ENCODE measurements at regions not wholly inside any gene's neighbourhood (a gene's known extent, or its start where the extent isn't known, plus 50 kb on each side); places are given as distances from the start of the nearest gene placed in this dataset.

DNA sequence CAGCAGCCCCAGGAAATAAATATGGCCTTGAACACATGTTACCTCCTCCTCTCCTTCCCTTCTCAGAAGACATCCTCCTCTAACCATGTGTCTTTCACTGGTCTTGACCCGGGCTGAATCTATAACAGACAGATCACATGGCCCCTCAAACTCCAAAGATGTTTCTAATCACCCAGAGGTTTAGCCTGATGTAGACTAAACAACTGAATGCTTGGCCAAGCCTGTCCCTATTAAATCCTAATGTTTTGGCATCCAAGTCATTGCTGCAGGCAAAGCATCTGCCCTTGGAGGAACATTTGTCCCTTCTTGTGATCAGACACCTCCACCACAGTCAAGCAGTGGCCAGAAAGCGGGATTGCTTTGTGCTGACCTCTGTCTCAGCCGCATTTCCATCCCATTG is 65.5 kb downstream of the ANKRD60 start:
- no peak for DNase-seq (ENCODE audit: low read depth)

GRCh38 chr20:58161192-58161591 is 67.3 kb downstream of the ANKRD60 start:
- DNase-seq (ENCODE audit: low read depth), result no peak

DNA sequence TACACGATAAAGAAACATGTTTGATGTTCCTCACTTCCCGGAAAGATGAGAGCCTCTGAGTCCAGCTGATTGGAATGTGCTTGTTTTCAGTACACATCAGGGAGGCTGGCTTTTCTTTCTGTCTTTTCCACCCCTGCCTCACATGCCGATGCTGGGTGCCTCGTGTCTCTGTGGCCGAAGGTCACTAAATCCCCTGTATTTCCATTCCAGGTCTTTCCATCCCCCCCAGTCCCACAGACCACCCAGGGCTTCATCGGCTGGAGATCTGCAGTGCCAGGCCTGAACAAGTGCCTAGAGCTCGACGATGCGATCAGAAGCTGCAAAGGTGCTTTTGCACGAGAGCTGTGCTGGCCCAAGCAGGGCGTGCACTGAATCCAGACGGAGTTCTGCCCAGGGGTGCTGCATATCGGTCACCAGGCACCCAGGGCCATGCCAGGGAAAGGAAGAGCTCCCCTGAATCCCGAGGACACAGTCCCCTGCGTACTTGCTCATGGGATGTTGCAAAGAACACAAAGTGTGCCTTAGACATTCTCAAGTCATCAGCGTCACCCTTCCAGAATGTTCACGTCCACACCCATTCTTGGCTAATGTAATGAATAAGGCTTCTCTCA is 67.9 kb downstream of the ANKRD60 start:
- DNase-seq (ENCODE audit: low read depth), result peak; percentile 45

- no peak for DNase-seq (ENCODE audit: low read depth)
Measured at GRCh38 chr20:58155148-58155925, 73.1 kb downstream of the ANKRD60 start.

DNA sequence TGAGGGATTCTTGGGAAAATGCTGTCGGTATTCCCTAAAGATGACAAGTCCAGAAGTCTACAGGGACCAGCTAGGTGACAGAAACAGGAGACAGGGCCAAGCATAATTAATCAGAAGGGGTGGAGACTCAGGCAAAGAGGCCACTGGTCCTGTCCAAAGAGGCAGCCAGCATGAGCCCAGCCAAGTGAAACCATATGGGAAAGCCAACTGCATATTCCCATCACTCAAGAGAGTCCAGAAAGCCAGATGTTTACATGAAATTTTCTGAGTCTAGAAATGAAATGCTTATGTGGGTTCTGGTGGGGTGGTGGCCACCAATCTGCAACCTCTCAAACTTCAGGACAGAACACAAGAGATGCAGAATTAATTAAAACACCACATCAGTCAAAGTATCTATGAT is 74.3 kb downstream of the ANKRD60 start:
- DNase-seq (ENCODE audit: low read depth), result no peak

GRCh38 chr20:58153121-58153520 is 75.3 kb downstream of the ANKRD60 start:
- DNase-seq (ENCODE audit: low read depth), result no peak

DNA sequence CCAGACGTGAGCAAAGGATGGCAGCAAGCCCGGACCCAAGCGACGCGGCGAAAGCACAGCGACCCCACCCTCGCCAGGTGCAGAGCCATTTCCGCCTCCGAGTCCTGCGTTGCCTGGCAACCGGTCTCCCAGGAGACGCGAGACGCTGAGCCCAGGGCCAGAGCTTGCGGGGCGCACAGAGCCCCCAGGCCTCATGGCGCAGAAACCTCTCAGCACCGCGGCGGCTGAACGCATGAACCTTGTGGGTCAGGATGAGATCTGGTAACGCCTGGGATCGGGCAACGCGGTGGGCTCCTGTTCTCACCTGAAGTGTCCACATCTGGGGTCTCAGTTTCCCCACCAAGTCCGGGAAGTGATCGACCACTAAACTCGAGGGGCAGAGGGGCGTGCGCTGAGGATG is 77.7 kb downstream of the ANKRD60 start:
- no peak for DNase-seq (ENCODE audit: low read depth)

GRCh38 chr20:58149437-58150091 is 78.9 kb downstream of the ANKRD60 start:
- DNase-seq (ENCODE audit: low read depth), result no peak

DNA sequence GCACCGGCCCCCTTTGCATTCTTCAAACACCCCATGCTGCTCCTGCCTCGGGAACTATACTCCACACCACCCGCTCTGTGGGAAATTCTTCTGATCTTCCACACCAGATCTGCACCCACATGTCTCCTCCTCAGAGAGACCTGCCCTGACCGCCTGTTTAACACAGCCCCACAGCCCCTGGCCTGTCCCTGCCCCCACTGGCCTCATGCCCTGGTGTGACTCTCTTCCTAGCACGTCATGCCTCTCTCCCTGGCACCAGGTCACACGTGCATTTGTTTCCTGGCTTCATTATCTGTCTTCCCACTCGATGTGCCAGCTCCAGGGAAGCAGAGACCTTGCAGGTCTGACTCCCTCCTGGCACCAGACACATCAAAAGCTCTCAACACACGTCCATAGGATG is 79.6 kb downstream of the ANKRD60 start:
- DNase-seq (ENCODE audit: low read depth), result no peak

DNA sequence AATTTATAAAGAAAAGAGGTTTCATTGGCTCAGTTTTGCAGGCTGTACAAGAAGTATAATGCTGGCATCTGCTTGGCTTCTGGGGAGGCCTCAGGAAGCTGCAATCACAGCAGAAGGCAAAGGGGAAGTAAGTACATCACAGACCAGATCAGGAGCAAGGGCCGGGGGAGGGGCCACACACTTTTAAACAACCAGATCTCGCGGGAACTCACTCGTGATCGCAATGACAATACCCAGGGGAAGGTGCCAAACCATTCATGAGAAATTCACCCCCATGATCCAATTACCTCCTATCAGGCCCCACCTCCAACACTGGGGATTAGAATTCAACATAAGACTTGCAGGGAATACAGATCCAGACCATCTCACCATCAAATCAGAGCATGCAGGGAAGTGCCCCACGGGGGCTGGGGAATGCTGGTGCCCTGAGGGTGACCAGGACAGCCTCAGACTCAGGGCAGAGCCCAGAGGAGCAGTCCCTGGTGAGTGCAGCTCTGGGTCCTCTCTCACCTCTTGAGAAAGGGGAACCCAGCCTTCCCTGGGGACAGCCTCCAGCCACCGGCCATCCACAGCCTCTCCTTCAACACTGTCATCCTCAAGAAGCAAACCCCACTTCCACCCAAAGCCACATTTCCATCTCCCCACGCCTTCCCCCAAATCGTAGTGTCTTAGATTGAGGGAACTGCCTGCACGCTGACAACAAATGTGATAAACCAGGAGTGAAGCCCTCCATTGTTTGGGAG is 80.7 kb downstream of the ANKRD60 start:
- DNase-seq (ENCODE audit: low read depth), result no peak

DNA sequence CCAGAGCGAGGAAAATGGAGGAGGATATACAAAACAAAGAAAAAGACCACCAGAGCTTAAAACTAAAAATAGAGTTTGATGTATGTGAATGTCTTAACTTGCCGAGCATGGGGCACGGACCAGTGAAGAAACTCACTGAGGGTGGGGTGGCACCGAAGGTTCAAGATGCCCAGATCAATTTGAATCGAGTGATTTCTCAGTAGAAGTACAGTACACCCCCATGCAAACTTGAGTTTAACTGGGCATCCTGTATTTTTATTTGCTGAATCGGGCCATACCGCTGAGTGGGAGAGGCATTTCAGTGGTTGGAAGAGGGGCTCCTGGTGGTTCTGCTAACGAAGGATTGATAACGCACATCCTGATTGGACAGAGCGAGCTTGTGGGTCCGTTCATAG is 81.7 kb downstream of the ANKRD60 start:
- DNase-seq (ENCODE audit: low read depth), result no peak

GRCh38 chr20:58146081-58146745 is 82.2 kb downstream of the ANKRD60 start:
- DNase-seq (ENCODE audit: low read depth), result no peak

- no peak for DNase-seq (ENCODE audit: low read depth)
Measured at GRCh38 chr20:58145506-58146080, 82.9 kb downstream of the ANKRD60 start.

- no peak for DNase-seq (ENCODE audit: low read depth)
Measured at GRCh38 chr20:58144096-58144495, 84.4 kb downstream of the ANKRD60 start.

DNA sequence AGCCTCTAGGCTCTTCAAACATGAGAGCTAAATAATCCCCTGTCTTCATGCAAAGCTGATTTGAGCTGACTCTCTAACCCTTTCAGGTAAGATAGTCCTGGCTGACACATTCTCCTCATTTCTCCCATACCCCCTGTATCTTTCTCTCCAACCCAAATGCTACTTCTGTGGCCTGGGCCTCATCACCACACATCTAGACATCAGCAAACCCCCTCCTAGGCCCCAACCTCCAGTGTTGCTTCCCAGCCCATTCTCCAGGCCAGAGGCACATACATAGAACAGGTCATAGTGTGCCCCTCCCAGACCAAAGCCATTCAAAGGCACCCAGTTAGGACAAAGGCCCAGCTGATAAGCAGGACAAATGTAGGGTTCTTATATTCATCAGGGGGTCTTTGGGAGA is 84.9 kb downstream of the ANKRD60 start:
- DNase-seq (ENCODE audit: low read depth), result no peak

DNA sequence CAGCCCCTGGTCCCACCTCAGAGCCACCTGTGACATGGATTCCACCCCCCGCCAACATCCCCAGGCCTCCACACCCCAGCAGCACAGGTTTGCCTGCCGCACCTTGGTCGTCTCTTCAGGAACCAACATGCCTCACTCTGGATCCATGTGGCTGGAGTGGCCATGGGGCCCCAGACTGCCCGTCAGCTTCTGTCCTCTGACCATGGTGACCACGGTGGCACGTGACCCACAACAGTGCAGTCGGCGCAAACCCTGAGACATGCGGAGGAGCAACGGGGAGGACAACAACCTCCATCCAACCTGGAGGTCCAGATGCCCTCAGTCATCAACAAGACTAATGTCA is 85.6 kb downstream of the ANKRD60 start:
- DNase-seq (ENCODE audit: low read depth), result no peak

DNA sequence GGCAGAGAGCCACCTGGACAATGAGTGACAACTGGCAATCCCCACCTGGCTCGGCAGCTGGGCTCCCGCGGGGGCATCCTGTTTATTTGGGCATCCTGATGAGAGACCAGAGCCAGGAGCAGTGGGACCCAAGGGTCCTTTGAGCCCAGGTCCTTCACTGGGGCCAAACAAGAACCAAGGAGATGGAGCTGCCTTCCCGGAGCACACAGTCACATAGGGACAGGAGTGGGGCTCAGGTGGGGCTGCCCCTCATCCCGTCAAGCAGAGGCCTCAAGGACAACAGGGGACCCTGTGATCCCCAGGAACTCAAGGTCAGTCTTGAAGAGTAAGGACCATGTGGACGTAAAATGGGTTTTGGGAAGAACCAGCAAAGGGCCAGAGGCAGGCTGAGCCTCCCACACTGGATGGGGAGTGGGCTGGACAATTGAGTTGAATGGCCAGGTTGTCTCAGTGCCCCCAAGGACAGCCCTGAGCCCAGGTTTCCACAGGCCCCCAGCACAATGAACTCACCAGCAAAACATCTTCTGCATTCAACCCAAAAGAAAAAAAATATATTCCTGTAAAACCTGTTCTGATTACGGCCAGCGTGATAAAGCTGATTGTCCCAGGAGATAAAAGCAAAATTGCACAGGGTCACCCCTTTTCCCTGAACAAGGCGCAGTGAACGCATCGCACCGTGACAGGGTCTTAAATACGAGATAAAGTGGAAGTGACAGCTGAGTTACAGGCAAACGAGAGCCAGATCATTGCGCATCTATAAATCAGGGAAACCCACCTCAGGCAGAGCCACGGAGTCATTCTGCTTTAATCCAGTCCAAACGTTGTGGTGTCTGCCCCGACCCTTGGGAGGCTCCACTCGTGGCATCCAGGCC is 86.2 kb downstream of the ANKRD60 start:
- no peak for DNase-seq (ENCODE audit: low read depth)

GRCh38 chr20:58141496-58141895 is 87.0 kb downstream of the ANKRD60 start:
- DNase-seq (ENCODE audit: low read depth), result no peak

DNA sequence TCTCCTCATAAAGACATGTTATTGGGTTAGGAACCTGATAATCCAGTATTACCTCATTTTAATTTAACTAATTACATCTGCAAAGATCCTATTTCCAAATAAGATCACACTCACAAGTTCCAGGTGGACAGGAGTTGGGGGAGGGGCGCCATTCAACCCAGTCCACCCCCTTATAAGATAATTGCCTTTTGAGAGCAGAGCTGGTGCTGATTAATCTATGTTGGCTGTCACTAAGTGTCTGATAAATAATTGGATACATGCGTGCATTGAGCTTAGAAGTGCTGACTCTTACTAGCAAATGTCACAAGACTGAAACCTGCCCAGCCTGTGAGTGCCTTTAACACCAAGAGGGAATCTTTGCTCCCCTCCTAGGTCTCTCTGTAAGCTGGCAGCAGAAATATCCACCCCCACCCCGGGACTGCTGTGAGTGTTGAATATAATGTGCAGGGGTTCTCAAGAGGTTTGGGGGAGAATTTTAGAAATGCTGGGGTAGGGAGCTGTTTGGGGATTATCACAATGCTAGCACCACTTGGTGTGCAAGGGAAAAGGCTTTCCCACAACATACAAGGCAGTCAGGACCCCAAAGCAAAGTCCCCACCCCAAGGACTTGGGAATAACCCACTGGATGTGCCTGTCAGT is 87.5 kb downstream of the ANKRD60 start:
- no peak for DNase-seq (ENCODE audit: low read depth)
